GM10847 (cell line): ENCODE measurements at regions not wholly inside any gene's neighbourhood (a gene's known extent, or its start where the extent isn't known, plus 50 kb on each side); places are given as distances from the start of the nearest gene placed in this dataset.

Experiments used
- POLR2A ChIP-seq: IDR thresholded peaks from 2 replicates; pipeline ENCODE4 v1.6.1; 2011; ENCODE audit not compliant: insufficient read length; ENCODE audit errors: extremely low read depth

- TF ChIP-seq POLR2A, result no peak
These were observed 95.4 kb downstream of the GLI2 start for GRCh38 chr2:120831086-120831485.

- TF ChIP-seq POLR2A, result no peak
These were observed 96.2 kb downstream of the GLI2 start for GRCh38 chr2:120831891-120832290.

GRCh38 chr2:120832296-120833070 is 96.8 kb downstream of the GLI2 start:
- no peak for TF ChIP-seq POLR2A

GRCh38 chr2:120833127-120833675 is 97.5 kb downstream of the GLI2 start:
- no peak for TF ChIP-seq POLR2A

- no peak for TF ChIP-seq POLR2A
These were observed 98.5 kb downstream of the GLI2 start for GRCh38 chr2:120834206-120834605.

GRCh38 chr2:120836281-120836680 is 100.6 kb downstream of the GLI2 start:
- TF ChIP-seq POLR2A, result no peak

- no peak for TF ChIP-seq POLR2A
These were observed 105.3 kb downstream of the GLI2 start for GRCh38 chr2:120840795-120841487.

GRCh38 chr2:120842456-120843439 is 107.1 kb downstream of the GLI2 start:
- TF ChIP-seq POLR2A, result no peak

- no peak for TF ChIP-seq POLR2A
These were observed 108.5 kb downstream of the GLI2 start for GRCh38 chr2:120844070-120844738.

GRCh38 chr2:120845277-120845676 is 109.6 kb downstream of the GLI2 start:
- no peak for TF ChIP-seq POLR2A

- no peak for TF ChIP-seq POLR2A
These were observed 110.9 kb downstream of the GLI2 start for GRCh38 chr2:120846406-120847095.

- TF ChIP-seq POLR2A, result no peak
These were observed 112.1 kb downstream of the GLI2 start for GRCh38 chr2:120847700-120848321.

- no peak for TF ChIP-seq POLR2A
These were observed 113.6 kb downstream of the GLI2 start for GRCh38 chr2:120849278-120849677.

- TF ChIP-seq POLR2A, result no peak
These were observed 114.9 kb downstream of the GLI2 start for GRCh38 chr2:120850551-120850950.
